Activated CD4-positive, alpha-beta memory T cell treated with anti-CD3 and anti-CD28 coated beads, Interleukin-2, amount 10 ng/mL, durations not matched to agents 7 days and 5 days (primary cell): ENCODE measurements at regions not wholly inside any gene's neighbourhood (a gene's known extent, or its start where the extent isn't known, plus 50 kb on each side); places are given as distances from the start of the nearest gene placed in this dataset.

Source experiments
- CTCF ChIA-PET: fragments of 350-600 bp; sonication (Branson Sonifier 250); formaldehyde crosslinking; loops from one replicate; lab custom pipeline; 2021; ENCODE audit warnings: antibody characterized with exemption, inconsistent platforms; lab: Charles Lee
- POLR2A ChIA-PET: fragments of 350-600 bp; sonication (Branson Sonifier 250); formaldehyde crosslinking; loops from one replicate; lab custom pipeline; 2021; ENCODE audit warnings: antibody characterized with exemption; lab: Charles Lee
- DNase-seq: peaks from one replicate; pipeline ENCODE4 v3.0.0-alpha.2; 2020
- H3K27ac Mint-ChIP-seq: one replicate; pipeline ENCODE4 v1.8.0; 2021; ENCODE audit warnings: mild to moderate bottlenecking, mixed read lengths
- H3K27me3 Mint-ChIP-seq: one replicate; pipeline ENCODE4 v1.8.0; 2021; ENCODE audit warnings: mixed read lengths
- H3K36me3 Mint-ChIP-seq: one replicate; pipeline ENCODE4 v1.8.0; 2021; ENCODE audit warnings: low read depth, mixed read lengths
- H3K4me1 Mint-ChIP-seq: one replicate; pipeline ENCODE4 v1.8.0; 2021; ENCODE audit warnings: mixed read lengths
- H3K4me3 Mint-ChIP-seq: one replicate; pipeline ENCODE4 v1.8.0; 2021; ENCODE audit warnings: mild to moderate bottlenecking, mixed read lengths
- H3K9me3 Mint-ChIP-seq: one replicate; pipeline ENCODE4 v1.8.0; 2021; ENCODE audit warnings: mixed read lengths

DNA sequence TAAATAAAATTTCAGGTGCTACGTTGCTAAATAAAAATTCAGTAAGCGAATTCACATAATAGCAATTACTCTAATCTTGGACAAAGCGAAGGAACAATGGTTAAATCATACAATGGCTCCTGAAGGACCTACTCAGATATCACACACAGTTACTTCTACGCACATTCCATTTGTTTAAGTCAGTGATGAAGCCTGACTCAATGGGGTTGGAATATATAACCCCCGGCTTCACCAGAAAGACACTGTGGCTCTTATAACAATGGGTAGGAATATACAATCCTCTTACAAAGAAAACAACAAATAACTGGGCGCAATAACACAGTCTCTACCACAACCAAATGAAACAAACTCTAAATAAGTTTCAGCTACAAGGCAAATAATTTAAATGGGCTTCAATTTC lies 349.5 kb downstream of the IRS1 start:
- Mint-ChIP-seq H3K27ac (no peak overlapping the region), H3K36me3 (no peaks in the 10 kb centered on the region), H3K4me3 (no peak overlapping the region), H3K27me3 (peaks cover 12% of the 10 kb centered on the region), H3K9me3 (peaks cover 2% of the 10 kb centered on the region), H3K4me1 (peaks cover 3% of the 10 kb centered on the region)
- ChIA-PET CTCF (no interaction called here), POLR2A (no interaction called here)
- no peak for DNase-seq

DNA sequence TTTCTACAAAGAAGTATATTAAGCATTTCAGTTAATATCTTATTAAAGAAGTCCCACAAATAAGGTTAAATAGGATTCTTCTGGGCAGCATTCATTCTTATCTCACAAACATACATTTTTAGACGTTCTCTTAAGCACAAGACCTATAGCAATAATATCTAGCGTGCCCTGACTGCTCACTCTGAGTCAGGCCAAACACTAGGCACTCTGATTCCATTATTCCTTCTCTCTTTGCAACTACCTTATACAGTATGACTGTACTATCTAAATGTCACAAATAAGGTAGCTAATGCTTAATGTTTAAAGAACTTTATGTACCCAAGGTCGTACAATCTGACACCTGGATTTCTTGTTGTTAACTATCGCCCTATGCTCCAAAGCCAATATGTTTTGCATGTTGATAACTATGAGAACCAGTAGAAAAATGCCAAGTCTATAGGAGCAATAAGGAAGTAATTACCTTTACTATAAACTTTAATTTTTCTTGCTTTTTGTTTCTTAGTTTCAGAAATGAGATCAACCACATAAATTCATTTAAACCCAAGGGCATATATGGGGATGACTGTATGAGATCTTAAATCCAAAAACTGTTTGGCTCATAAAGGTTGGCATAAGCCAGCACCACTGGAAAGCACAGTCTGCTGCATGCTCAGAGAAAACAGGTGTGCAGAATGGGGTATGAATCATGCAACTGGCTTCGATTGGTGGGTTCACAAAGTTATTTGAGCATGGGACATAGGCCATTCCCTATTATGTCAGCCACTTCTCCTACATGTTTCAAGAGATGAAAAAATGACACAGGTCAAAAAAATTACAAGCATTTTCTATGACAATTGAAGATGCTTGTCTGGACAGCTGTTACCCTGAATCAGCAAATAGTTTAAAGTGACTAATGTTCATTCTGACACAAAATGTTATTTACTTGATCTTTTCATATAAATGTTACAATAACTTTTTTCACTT lies 352.0 kb downstream of the IRS1 start:
- Mint-ChIP-seq H3K4me1 (no peaks in the 10 kb centered on the region), H3K36me3 (no peaks in the 10 kb centered on the region), H3K27ac (no peak overlapping the region), H3K27me3 (peaks cover 8% of the 10 kb centered on the region), H3K4me3 (no peak overlapping the region), H3K9me3 (no peaks in the 10 kb centered on the region)
- ChIA-PET CTCF (no interaction called here), POLR2A (no interaction called here)
- DNase-seq, result no peak

GRCh38 chr2:226446406-226447001 lies 353.1 kb downstream of the IRS1 start:
- peaks cover 6% of the 10 kb centered on the region for H3K27me3 Mint-ChIP-seq
- DNase-seq, result no peak
- no peaks in the 10 kb centered on the region for H3K9me3 Mint-ChIP-seq
- CTCF ChIA-PET, result no interaction called here
- H3K36me3 Mint-ChIP-seq, result no peaks in the 10 kb centered on the region
- H3K4me1 Mint-ChIP-seq, result no peaks in the 10 kb centered on the region
- H3K4me3 Mint-ChIP-seq, result no peak overlapping the region
- no peak overlapping the region for H3K27ac Mint-ChIP-seq
- POLR2A ChIA-PET, result no interaction called here

- Mint-ChIP-seq H3K27me3 (peaks cover 4% of the 10 kb centered on the region), H3K27ac (no peak overlapping the region), H3K4me1 (no peaks in the 10 kb centered on the region), H3K9me3 (no peaks in the 10 kb centered on the region), H3K4me3 (no peak overlapping the region), H3K36me3 (no peaks in the 10 kb centered on the region)
- POLR2A ChIA-PET, result no interaction called here
- CTCF ChIA-PET, result no interaction called here
- DNase-seq, result no peak
These were observed 354.3 kb downstream of the IRS1 start for GRCh38 chr2:226445216-226445861.

DNA sequence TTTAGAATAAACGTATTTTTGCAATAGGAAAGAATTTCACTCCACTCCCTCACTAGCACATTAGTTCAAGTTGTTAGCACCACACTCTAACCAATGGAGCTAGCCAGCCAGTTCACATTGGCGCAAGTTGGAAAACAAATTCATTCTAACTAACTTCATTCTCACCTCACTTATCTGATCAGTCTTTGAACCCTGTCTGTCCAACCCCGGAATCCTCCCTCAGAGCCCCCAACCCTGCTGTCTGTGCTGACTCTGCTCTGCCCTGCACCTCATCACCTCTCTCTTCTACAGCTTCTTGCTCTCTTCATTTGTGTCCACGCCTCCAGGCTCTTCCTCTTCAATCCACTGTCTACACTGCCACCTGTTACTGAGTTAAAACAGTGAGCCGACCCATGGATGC lies 356.5 kb downstream of the IRS1 start:
- DNase-seq, result no peak
- ChIA-PET CTCF (no interaction called here), POLR2A (no interaction called here)
- H3K27me3 Mint-ChIP-seq, result peaks cover 2% of the 10 kb centered on the region
- H3K4me3 Mint-ChIP-seq, result no peak overlapping the region
- H3K36me3 Mint-ChIP-seq, result no peaks in the 10 kb centered on the region
- no peak overlapping the region for H3K27ac Mint-ChIP-seq
- H3K9me3 Mint-ChIP-seq, result no peaks in the 10 kb centered on the region
- no peaks in the 10 kb centered on the region for H3K4me1 Mint-ChIP-seq

DNA sequence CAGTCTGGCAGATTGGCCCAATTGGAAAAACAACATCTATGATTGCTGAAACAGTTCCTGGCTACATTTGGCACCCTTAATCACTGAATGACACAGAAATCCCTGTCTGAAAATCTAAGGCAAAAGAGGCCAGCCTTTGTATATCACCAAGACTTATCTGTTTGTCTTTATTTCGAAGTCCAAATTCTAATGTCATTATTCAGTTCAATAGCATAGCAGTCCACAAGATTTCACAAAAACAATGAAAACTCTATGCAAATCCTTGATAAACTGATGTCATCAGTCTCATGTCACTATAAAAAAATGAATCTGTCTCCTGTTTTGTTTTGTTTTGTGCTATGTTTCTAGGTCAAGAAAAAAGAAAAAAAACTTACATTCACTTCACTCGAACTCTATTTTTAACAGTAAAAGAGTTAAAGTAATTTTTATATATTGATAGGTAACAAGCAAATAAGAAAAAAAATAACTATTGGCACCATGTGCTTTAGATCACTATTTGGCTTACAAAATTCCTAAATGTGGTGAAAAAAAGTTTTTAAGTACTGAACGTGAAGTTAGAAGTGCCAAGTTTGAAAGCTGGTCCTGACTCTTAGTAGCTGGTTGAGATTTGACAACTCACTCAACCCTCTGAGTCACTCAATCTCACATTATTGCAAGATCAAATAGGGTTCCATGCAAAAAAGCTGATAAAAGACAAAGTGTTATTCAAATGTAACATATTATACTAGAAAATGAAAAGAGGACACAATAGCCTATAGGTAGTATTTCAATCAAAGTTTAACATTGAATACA lies 359.3 kb downstream of the IRS1 start:
- no peak overlapping the region for H3K27ac Mint-ChIP-seq
- no peaks in the 10 kb centered on the region for H3K9me3 Mint-ChIP-seq
- ChIA-PET POLR2A (no interaction called here), CTCF (no interaction called here)
- H3K36me3 Mint-ChIP-seq, result no peaks in the 10 kb centered on the region
- H3K27me3 Mint-ChIP-seq, result peaks cover 2% of the 10 kb centered on the region
- H3K4me1 Mint-ChIP-seq, result no peaks in the 10 kb centered on the region
- no peak overlapping the region for H3K4me3 Mint-ChIP-seq
- no peak for DNase-seq

DNA sequence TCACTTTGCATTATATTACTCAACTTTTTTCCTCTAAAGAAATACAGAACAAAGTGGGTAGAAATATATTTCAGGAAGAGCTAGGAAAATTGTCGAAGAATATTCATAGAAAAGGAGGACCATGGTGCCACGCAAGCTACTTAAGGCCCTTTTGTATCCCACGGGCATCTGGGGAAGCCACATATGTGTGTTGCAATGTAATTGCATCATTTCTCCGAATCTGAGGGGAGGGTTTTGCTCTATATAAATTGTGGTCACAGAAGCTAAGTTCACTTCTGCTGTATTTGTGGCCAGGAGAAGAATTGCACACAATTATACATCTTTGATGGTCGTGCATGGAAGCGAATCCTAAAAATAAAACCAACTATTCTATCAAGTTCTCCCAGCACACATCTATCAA lies 360.3 kb downstream of the IRS1 start:
- Mint-ChIP-seq H3K4me3 (no peak overlapping the region), H3K27ac (no peak overlapping the region), H3K27me3 (peaks cover 8% of the 10 kb centered on the region), H3K36me3 (no peaks in the 10 kb centered on the region), H3K9me3 (no peaks in the 10 kb centered on the region), H3K4me1 (no peaks in the 10 kb centered on the region)
- no peak for DNase-seq
- CTCF ChIA-PET, result no interaction called here
- POLR2A ChIA-PET, result no interaction called here

DNA sequence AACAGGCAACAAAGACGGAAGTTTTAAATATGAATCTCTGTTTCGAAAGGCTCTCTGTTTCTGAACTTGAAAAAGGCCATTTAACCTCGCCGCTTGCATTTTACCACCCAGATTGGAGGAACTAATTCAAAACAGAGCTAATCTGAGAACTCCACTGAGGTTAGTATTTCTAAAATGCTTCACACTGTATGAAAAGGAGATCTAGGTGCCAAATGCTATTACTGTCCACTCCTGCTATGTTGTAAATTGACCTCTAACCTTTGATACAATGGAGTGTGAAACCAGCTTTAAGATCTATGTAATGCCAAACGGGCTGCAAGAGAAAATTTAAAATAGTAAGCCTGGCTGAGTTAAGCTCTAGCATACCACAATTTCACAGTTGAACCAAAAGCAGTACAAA lies 364.5 kb downstream of the IRS1 start:
- no peaks in the 10 kb centered on the region for H3K9me3 Mint-ChIP-seq
- H3K4me1 Mint-ChIP-seq, result no peaks in the 10 kb centered on the region
- ChIA-PET POLR2A (no interaction called here), CTCF (no interaction called here)
- H3K36me3 Mint-ChIP-seq, result no peaks in the 10 kb centered on the region
- no peak overlapping the region for H3K4me3 Mint-ChIP-seq
- DNase-seq, result no peak
- H3K27ac Mint-ChIP-seq, result no peak overlapping the region
- H3K27me3 Mint-ChIP-seq, result peaks cover 16% of the 10 kb centered on the region

DNA sequence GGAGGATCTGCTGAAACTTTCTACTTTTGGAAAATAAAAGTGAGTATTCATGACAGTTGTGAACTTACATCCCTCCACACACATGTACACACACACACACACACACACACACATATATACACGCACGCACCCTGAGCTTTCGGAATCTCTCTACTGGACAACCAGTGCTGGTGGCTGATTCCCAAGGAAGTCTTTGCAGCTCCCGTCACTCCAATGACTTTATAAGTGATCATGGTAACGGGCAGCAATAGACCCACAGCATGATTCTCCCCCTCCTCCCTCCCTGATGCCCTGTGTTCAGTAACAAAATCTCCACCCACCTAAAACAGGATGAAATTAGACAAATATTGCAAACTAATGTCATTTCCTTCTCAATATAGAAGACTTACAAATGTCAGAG lies 364.9 kb downstream of the IRS1 start:
- H3K27me3 Mint-ChIP-seq, result peaks cover 16% of the 10 kb centered on the region

GRCh38 chr2:226431288-226431948 lies 368.2 kb downstream of the IRS1 start:
- ChIA-PET POLR2A (no interaction called here), CTCF (no interaction called here)
- peaks cover 5% of the 10 kb centered on the region for H3K4me1 Mint-ChIP-seq

More for the DNA sequence above, 364.9 kb downstream of the IRS1 start:
- H3K4me3 Mint-ChIP-seq, result no peak overlapping the region
- no peaks in the 10 kb centered on the region for H3K9me3 Mint-ChIP-seq
- H3K27ac Mint-ChIP-seq, result no peak overlapping the region
- H3K36me3 Mint-ChIP-seq, result no peaks in the 10 kb centered on the region
- no peaks in the 10 kb centered on the region for H3K4me1 Mint-ChIP-seq
- CTCF ChIA-PET, result interaction anchor here (0.6 kb wide), 1 partner anchor 160 kb away, joined by 5 read pairs; no protein-coding TSS in a partner anchor
- DNase-seq, result no peak
- POLR2A ChIA-PET, result no interaction called here

GRCh38 chr2:226429476-226429875 lies 370.1 kb downstream of the IRS1 start:
- Mint-ChIP-seq H3K36me3 (no peaks in the 10 kb centered on the region), H3K27ac (no peak overlapping the region), H3K4me1 (peaks cover 12% of the 10 kb centered on the region), H3K4me3 (no peak overlapping the region), H3K9me3 (no peaks in the 10 kb centered on the region), H3K27me3 (peaks cover 21% of the 10 kb centered on the region)
- DNase-seq, result no peak
- ChIA-PET POLR2A (no interaction called here), CTCF (no interaction called here)

More at GRCh38 chr2:226431288-226431948, 368.2 kb downstream of the IRS1 start:
- Mint-ChIP-seq H3K27me3 (peaks cover 19% of the 10 kb centered on the region), H3K27ac (no peak overlapping the region), H3K9me3 (no peaks in the 10 kb centered on the region), H3K36me3 (no peaks in the 10 kb centered on the region), H3K4me3 (no peak overlapping the region)
- DNase-seq, result no peak

GRCh38 chr2:226427538-226428307 lies 371.9 kb downstream of the IRS1 start:
- Mint-ChIP-seq H3K9me3 (no peaks in the 10 kb centered on the region), H3K27ac (no peak overlapping the region), H3K4me3 (no peak overlapping the region), H3K4me1 (peaks cover 29% of the 10 kb centered on the region), H3K27me3 (peaks cover 25% of the 10 kb centered on the region), H3K36me3 (no peaks in the 10 kb centered on the region)
- ChIA-PET POLR2A (no interaction called here), CTCF (no interaction called here)
- DNase-seq, result no peak
